ENCODE measurements at regions not wholly inside any gene's neighbourhood (a gene's known extent, or its start where the extent isn't known, plus 50 kb on each side); places are given as distances from the start of the nearest gene placed in this dataset.
"Not testable (repeated sequence)": the region's sequence is repeated elsewhere in the genome, so short reads cannot be mapped to it uniquely, and the experiment has no call there.

DNA sequence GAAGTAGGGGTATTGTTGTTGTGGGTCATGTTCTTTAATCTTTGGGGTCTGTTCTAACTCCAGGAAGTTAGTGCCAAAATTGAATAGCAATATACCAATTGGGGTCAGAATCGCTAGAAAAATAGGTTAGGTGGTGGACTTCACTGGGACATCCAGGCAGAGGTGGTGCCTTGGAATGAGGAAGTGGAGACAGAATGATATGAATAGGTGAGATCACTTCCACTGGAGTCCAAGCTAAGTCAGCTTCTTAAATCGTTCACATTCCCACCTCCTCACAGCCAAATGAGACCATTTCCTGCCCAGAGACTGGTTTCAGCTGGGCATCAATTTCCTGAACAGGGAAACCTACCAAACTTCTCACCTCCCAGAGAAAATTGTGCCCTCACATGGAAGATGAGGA lies 137.8 kb upstream of the RAB4A start:
- no peak for DNase-seq
- H3K4me3 ChIP-seq: no peak overlapping the region
- intact Hi-C loops (cut with DNase I): no loop called here
- no peaks in the 10 kb centered on the region for H3K9me3 ChIP-seq
- no peaks in the 10 kb centered on the region for H3K27me3 ChIP-seq
- H3K4me1 ChIP-seq (ENCODE audit: insufficient read depth): no peaks in the 10 kb centered on the region
- TF ChIP-seq EP300 (IDR thresholded peaks at IDR 0.05) (no peak), POLR2A (IDR thresholded peaks at IDR 0.05) (no peak)
- TF ChIP-seq, protein P1, sequence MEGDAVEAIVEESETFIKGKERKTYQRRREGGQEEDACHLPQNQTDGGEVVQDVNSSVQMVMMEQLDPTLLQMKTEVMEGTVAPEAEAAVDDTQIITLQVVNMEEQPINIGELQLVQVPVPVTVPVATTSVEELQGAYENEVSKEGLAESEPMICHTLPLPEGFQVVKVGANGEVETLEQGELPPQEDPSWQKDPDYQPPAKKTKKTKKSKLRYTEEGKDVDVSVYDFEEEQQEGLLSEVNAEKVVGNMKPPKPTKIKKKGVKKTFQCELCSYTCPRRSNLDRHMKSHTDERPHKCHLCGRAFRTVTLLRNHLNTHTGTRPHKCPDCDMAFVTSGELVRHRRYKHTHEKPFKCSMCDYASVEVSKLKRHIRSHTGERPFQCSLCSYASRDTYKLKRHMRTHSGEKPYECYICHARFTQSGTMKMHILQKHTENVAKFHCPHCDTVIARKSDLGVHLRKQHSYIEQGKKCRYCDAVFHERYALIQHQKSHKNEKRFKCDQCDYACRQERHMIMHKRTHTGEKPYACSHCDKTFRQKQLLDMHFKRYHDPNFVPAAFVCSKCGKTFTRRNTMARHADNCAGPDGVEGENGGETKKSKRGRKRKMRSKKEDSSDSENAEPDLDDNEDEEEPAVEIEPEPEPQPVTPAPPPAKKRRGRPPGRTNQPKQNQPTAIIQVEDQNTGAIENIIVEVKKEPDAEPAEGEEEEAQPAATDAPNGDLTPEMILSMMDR (IDR thresholded peaks at IDR 0.05): no peak
- no peak overlapping the region for H3K27ac ChIP-seq
- 60 to 81% (median 67%) methylated on average over 2 of the region's 2 CpGs for WGBS, 3 donors
- H3K36me3 ChIP-seq: no peaks in the 10 kb centered on the region

DNA sequence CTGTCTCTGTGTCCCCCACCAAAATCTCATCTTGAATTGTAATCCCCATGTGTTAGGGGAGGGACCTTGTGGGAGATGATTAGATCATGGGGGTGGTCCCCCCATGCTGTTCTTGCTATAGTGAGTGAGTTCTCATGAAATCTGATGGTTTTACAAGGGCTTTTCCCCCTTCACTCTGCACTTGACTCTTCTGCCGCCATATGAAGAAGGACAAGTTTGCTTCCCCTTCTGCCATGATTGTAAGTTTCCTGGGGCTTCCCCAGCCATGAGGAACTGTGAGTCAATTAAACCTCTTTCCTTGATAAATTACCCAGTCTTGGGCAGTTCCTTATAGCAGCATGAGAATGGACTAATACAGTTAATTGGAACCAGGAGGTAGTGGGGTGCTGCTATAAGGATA lies 137.1 kb upstream of the RAB4A start:
- intact Hi-C loops (cut with DNase I): no loop called here
- H3K4me3 ChIP-seq: no peak overlapping the region
- H3K27ac ChIP-seq: no peak overlapping the region
- H3K4me1 ChIP-seq (ENCODE audit: insufficient read depth): no peaks in the 10 kb centered on the region
- no peak for DNase-seq
- no peaks in the 10 kb centered on the region for H3K27me3 ChIP-seq
- H3K36me3 ChIP-seq: no peaks in the 10 kb centered on the region
- TF ChIP-seq EP300 (IDR thresholded peaks at IDR 0.05): no peak
- no peak for TF ChIP-seq POLR2A (IDR thresholded peaks at IDR 0.05)
- TF ChIP-seq, protein P1 (IDR thresholded peaks at IDR 0.05): no peak
- no peaks in the 10 kb centered on the region for H3K9me3 ChIP-seq
- WGBS, 3 donors: 90 to 97% (median 95%) methylated on average over 1 of the region's 1 CpG

DNA sequence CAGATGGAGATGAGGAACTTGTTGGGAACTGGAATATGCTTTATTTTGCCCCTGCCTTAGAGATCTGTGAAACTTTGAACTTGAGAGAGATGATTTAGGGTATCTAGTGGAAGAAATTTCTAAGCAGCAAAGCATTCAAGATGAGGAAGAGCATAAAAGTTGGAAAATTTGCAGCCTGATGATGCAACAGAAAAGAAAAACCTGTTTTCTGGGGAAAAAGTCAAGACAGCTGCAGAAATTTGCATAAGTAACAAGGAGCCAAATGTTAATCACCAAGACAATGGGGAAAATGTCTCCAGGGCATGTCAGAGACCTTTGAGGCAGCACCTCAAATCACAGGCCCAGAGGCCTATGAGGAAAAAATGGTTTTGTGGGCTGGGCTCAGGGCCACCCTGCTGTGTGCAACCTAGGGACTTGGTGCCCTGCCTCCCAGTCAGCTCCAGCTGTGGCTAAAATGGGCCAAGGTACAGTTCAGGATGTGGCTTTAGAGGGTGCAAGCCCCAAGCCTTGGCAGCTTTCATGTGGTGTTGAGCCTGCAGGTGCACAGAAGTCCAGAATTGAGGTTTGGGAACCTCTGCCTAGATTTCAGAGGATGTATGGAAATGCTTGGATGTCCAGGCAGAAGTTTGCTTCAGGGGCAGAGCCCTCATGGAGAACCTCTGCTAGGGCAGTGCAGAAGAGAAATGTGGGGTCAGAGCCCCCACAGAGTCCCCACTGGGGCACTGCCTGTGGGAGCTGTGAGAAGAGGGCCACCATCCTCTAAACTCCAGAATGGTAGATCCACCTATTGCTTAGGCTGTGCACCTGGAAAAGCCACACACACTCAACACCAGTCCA lies 136.3 kb upstream of the RAB4A start:
- DNase-seq; H3K4me3 ChIP-seq; H3K27me3 ChIP-seq; H3K27ac ChIP-seq; H3K9me3 ChIP-seq; intact Hi-C loops (cut with DNase I); H3K4me1 ChIP-seq (ENCODE audit: insufficient read depth); H3K36me3 ChIP-seq: not testable (repeated sequence)

DNA sequence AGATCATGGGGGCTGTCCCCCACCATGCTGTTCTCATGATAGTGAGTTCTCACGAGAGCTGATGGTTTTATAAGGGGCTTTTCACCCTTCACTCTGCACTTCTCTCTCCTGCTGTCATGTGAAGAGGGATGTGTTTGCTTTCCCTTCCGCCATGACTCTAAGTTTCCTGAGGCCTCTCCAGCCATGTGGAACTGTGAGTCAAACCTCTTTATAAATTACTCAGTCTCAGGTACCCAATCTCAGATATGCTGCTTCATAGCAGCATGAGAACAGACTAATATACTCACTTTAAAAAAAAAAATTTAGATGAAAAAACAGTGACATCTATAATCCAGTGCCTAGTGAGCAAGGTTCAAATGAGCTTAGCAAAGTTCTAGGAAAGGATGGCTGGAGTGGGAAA lies 135.1 kb upstream of the RAB4A start:
- intact Hi-C loops (cut with DNase I): no loop called here
- H3K4me3 ChIP-seq: no peak overlapping the region
- no peak for TF ChIP-seq POLR2A (IDR thresholded peaks at IDR 0.05)
- TF ChIP-seq EP300 (IDR thresholded peaks at IDR 0.05): no peak
- TF ChIP-seq, protein P1 (IDR thresholded peaks at IDR 0.05): no peak
- H3K27me3 ChIP-seq: no peaks in the 10 kb centered on the region
- no peaks in the 10 kb centered on the region for H3K4me1 ChIP-seq (ENCODE audit: insufficient read depth)
- 64 to 90% (median 79%) methylated on average over 2 of the region's 2 CpGs for whole genome bisulfite sequencing, 3 donors
- H3K27ac ChIP-seq: no peak overlapping the region
- no peaks in the 10 kb centered on the region for H3K9me3 ChIP-seq
- no peaks in the 10 kb centered on the region for H3K36me3 ChIP-seq
- DNase-seq: no peak

DNA sequence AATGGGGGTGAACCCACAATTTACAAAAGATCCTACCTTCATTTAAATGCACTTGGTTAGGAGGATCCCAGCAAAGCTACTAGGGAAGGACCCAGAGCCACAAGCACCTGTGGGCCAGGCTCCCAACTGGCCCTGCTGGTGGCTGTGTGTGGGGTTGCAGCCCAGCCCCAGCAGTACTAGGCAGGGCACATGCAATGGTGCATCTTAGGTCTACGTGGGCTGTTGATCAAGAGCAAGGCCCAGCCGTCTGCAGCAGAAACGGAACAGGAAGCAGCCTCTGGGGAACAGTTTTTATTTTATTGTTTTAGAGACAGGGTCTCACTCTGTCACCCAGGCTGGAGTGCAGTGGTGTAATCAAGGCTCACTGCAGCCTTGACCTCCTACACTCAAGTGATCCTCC lies 134.1 kb upstream of the RAB4A start:
- intact Hi-C loops (cut with DNase I): no loop called here
- TF ChIP-seq POLR2A (IDR thresholded peaks at IDR 0.05) (no peak), EP300 (IDR thresholded peaks at IDR 0.05) (no peak)
- TF ChIP-seq, protein P1 (IDR thresholded peaks at IDR 0.05): no peak
- Histone ChIP-seq H3K4me1 (ENCODE audit: insufficient read depth) (no peaks in the 10 kb centered on the region), H3K4me3 (no peak overlapping the region), H3K9me3 (no peaks in the 10 kb centered on the region), H3K27me3 (no peaks in the 10 kb centered on the region), H3K36me3 (no peaks in the 10 kb centered on the region), H3K27ac (no peak overlapping the region)
- 54 to 70% (median 67%) methylated on average over 3 of the region's 3 CpGs for WGBS, 3 donors
- no peak for DNase-seq

Measured in ovary (tissue), 7 donors.